ENCODE measurements at regions not wholly inside any gene's neighbourhood (a gene's known extent, or its start where the extent isn't known, plus 50 kb on each side); places are given as distances from the start of the nearest gene placed in this dataset.

- no peak for TF ChIP-seq CTCF (IDR thresholded peaks at IDR 0.05)
- intact Hi-C loops (cut with DNase I; ENCODE audit: low total_unique reads) = no loop called here
- no peak for DNase-seq
- no peak overlapping the region for H3K27ac ChIP-seq
- H3K36me3 ChIP-seq = no peaks in the 10 kb centered on the region
- H3K4me3 ChIP-seq = no peak overlapping the region
- no peaks in the 10 kb centered on the region for H3K9me3 ChIP-seq
- H3K4me1 ChIP-seq = peaks cover 0 to 16% (median 0%) of the 10 kb centered on the region in 4 donors
- H3K27me3 ChIP-seq = no peaks in the 10 kb centered on the region
Measured at GRCh38 chr4:127138586-127138985, 494.2 kb upstream of the INTU start.

- intact Hi-C loops (cut with DNase I; ENCODE audit: low total_unique reads) = no loop called here
- Histone ChIP-seq H3K4me3 (no peak overlapping the region), H3K27me3 (no peaks in the 10 kb centered on the region), H3K36me3 (no peaks in the 10 kb centered on the region), H3K9me3 (no peaks in the 10 kb centered on the region), H3K27ac (no peak overlapping the region), H3K4me1 (peaks cover 0 to 23% (median 0%) of the 10 kb centered on the region in 4 donors)
- no peak for DNase-seq
- no peak for TF ChIP-seq CTCF (IDR thresholded peaks at IDR 0.05)
Measured at GRCh38 chr4:127139788-127140286, 492.9 kb upstream of the INTU start.

- no peak overlapping the region for H3K4me3 ChIP-seq
- no peaks in the 10 kb centered on the region for H3K9me3 ChIP-seq
- DNase-seq = no peak
- no peaks in the 10 kb centered on the region for H3K27me3 ChIP-seq
- H3K27ac ChIP-seq = no peak overlapping the region
- no peak for TF ChIP-seq CTCF (IDR thresholded peaks at IDR 0.05)
- H3K36me3 ChIP-seq = no peaks in the 10 kb centered on the region
- peaks cover 0 to 23% (median 0%) of the 10 kb centered on the region in 4 donors for H3K4me1 ChIP-seq
- intact Hi-C loops (cut with DNase I; ENCODE audit: low total_unique reads) = no loop called here
Measured at GRCh38 chr4:127140306-127140705, 492.5 kb upstream of the INTU start.

GRCh38 chr4:127141856-127142255 lies 490.9 kb upstream of the INTU start:
- DNase-seq = peak in 1 of 2 donors; percentile 26
- H3K9me3 ChIP-seq = no peaks in the 10 kb centered on the region
- no peak overlapping the region for H3K27ac ChIP-seq
- no peak for TF ChIP-seq CTCF (IDR thresholded peaks at IDR 0.05)
- H3K27me3 ChIP-seq = no peaks in the 10 kb centered on the region
- peaks cover 0 to 23% (median 0%) of the 10 kb centered on the region in 4 donors for H3K4me1 ChIP-seq
- intact Hi-C loops (cut with DNase I; ENCODE audit: low total_unique reads) = no loop called here
- H3K36me3 ChIP-seq = no peaks in the 10 kb centered on the region
- no peak overlapping the region for H3K4me3 ChIP-seq

- Histone ChIP-seq H3K27ac (peak overlapping the region; percentile 14 to 38), H3K36me3 (no peaks in the 10 kb centered on the region), H3K4me1 (peaks cover 0 to 23% (median 0%) of the 10 kb centered on the region in 4 donors), H3K4me3 (no peak overlapping the region), H3K9me3 (no peaks in the 10 kb centered on the region), H3K27me3 (no peaks in the 10 kb centered on the region)
- DNase-seq = no peak
- TF ChIP-seq CTCF (IDR thresholded peaks at IDR 0.05) = no peak
- intact Hi-C loops (cut with DNase I; ENCODE audit: low total_unique reads) = no loop called here
Measured at GRCh38 chr4:127143460-127144195, 489.1 kb upstream of the INTU start.
